NCI-H1930 (cell line): ENCODE measurements at regions not wholly inside any gene's neighbourhood (a gene's known extent, or its start where the extent isn't known, plus 50 kb on each side); places are given as distances from the start of the nearest gene placed in this dataset.
"Not testable (repeated sequence)": the region's sequence is repeated elsewhere in the genome, so short reads cannot be mapped to it uniquely, and the experiment has no call there.

ENCODE experiments used
- DNase-seq, 2 experiments: peaks; one replicate each; lab custom pipeline; 2025; lab: John Stamatoyannopoulos, UW

GRCh38 chr14:48398675-48399282 lies 723.4 kb upstream of the MDGA2 start:
- peak; percentile 4 to 18 for DNase-seq

GRCh38 chr14:48391661-48392060 lies 716.3 kb upstream of the MDGA2 start:
- no peak for DNase-seq

- DNase-seq, result no peak
Measured at GRCh38 chr14:48390346-48390745, 714.9 kb upstream of the MDGA2 start.

GRCh38 chr14:48384821-48385220 lies 709.4 kb upstream of the MDGA2 start:
- no peak for DNase-seq

DNA sequence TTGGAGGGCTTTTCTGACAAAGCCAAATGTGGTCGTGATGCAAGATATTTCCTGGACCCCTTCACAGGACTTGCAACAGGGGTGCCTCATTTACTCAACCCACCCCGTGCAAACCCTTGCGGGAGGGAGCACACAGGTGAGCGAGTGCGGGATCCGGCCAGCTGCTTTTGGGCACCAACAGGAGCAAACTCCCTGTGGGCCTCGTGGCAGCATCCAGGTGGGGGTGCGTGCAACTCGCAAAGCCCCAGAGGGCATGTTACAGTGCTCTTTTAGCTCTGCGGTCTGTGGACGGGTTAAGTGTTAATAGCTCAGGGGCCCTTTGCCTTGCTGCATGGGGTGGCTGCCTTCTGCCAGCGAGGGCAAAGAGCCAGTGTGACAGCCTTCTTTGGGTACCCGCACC lies 707.6 kb upstream of the MDGA2 start:
- no peak for DNase-seq

DNA sequence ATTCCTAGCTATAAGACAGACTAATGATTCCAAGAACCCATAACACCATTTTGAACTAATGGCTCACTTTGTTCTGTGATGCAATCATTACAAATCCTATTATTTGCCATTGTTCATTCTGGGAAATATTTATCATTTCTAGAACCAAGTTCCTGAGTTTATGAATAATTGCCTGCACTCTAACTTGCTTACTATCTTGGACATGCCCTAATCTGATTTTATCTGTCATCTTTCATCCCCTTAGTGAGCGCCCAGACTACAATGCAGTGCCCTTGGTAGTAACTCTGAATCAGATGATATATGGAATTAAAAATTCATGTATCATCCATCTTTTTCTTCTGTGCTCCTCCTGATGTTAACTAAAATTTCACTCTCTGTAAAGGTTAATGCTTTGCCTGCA lies 703.1 kb upstream of the MDGA2 start:
- DNase-seq, result no peak

- no peak for DNase-seq
Measured at GRCh38 chr14:48373981-48374380, 698.6 kb upstream of the MDGA2 start.

GRCh38 chr14:48350971-48351370 lies 675.6 kb upstream of the MDGA2 start:
- DNase-seq, result no peak

DNA sequence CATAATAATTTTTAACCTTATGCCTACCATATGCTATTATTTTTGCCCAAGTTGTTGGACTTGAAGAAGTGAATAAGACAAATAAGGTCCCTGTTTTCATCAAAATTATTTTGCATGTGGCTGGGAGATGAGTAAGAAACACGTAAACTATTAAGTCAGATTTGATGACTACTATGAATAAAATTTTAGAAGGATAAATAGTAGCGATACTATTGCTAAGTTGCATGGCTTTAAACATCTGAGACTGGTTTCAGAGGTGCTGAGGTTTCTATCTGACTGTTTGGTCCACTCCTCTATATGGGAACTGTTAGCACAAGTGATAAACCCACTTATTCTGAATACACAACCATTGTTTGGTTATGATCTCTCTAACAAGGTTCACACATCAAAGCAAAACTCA lies 674.3 kb upstream of the MDGA2 start:
- DNase-seq, result no peak

DNA sequence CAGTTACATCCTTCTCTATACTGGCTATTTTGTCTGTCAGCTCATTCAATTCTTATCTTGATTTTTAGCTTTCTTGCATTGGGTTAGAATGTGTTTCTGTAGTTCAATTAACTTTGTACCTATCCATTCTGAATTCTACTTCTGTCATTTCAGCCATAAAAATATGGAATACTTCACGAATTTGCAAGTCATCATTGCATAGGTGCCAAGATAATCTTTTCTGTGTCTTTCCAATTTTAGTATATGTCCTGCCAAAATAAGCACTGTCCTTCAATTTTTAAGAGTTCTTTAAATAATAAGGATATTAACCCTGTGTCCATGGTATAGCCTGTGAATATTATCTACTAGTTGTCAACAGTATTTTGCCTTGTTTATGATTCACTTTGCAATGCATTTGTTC lies 665.7 kb upstream of the MDGA2 start:
- DNase-seq, result no peak

- no peak for DNase-seq
Measured at GRCh38 chr14:48333221-48333920, 658.0 kb upstream of the MDGA2 start.

- DNase-seq, result no peak
Measured at GRCh38 chr14:48331421-48331820, 656.0 kb upstream of the MDGA2 start.

DNA sequence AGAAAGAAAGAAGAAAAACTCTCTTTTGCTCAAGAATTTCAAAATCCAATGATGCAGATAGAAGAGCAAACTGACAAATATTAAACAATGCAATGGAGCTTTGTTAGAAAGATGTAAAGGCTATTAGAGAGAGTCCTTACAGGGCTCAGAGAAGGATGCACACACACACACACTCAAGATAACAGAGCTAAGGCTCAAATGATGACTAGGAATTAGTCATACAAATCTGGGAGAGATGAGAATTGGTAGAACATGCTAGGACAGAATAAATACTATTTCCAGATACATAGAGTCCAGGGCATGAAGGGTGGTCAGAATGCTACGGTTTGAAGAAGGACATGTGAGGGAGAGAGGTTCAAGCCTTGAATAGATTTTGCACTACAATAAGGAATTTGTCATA lies 650.1 kb upstream of the MDGA2 start:
- no peak for DNase-seq

GRCh38 chr14:48323665-48324064 lies 648.3 kb upstream of the MDGA2 start:
- no peak for DNase-seq

- no peak for DNase-seq
Measured at GRCh38 chr14:48319823-48320222, 644.4 kb upstream of the MDGA2 start.

DNA sequence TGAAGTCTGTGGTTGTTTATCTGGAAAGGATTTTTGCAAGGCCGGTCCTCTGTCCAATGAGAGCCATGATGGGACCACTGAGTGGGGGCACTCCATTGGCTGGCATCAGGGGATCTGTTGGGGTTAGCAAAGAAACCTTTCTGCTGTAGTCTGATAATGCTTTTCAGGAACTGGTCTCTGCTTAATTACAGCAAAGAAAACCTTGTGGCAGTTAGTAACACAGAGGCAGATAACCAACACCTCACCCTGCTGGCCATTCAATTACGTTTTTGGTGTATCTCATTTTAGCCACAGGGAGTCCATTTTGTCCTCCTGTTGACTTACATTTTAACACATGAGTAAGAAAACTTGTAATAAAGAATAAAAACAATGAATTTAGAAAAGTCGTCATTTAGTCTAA lies 629.3 kb upstream of the MDGA2 start:
- DNase-seq, result no peak

DNA sequence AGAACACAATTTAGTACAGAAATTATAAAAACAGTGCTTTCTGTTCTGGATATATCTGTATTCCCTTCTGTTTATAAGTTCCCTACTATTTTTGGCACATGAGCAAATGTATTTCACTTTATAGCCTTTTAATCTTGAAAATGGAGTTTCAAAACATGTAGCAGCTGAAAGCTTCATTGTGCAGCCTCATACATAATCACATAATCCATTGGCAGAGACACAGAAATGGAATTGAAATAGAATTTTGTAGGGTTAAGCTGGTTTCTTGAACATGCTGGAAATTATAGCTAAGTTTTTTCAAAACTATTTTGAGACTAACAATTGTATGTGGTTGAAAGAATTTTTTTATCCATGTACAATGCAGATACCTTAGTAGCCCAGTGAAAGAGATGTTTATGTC lies 614.3 kb upstream of the MDGA2 start:
- no peak for DNase-seq

DNA sequence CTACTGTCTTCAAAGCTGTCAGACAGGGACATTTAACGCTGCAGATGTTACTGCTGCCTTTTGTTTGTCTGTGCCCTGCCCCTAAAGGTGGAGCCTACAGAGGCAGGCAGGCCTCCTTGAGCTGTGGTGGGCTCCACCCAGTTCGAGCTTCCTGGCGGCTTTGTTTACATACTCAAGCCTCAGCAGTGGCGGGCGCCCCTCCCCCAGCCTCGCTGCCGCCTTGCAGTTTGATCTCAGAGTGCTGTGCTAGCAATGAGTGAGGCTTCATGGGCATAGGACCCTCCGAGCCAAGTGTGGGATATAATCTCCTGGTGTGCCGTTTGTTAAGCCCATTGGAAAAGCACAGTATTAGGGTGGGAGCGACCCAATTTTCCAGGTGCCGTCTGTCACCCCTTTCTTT lies 609.8 kb upstream of the MDGA2 start:
- DNase-seq, result not testable (repeated sequence)

DNA sequence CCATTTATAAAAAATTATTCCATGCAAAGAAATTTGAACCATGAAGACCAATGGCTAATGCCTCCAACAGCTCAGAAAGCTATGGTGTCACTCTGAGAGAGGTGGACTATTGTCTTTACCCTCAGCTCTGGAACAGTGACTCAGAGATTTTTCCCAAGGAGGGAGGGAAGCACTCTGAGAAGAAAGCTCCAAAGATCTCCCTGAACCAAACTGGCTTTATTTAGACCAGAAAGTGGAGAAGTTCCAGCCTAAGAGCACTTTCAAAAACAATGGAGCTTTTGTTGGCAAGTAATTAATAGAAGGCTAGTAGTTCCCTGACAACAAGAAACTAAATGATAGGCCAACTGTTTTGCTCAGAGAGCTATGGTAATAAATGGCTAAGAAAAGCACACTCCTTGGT lies 599.9 kb upstream of the MDGA2 start:
- DNase-seq, result no peak

DNA sequence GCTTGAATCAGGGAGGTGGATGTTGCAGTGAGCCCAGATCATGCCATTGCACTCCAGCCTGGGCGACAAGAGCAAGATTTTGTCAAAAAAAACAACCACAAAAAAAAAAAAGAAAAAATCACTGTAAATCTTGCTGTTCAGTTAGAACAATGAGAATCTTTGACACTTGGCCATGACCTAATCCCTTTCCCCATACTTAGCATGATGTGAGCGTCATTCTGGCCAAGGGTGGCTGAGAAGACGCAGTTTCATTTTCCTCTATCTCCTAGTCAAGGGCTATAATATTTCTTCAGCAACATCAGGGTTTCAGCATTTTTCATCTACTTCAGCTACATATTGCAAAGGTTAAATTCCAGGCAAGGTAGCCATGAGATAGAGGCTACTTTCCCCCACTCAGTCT lies 599.4 kb upstream of the MDGA2 start:
- no peak for DNase-seq

DNA sequence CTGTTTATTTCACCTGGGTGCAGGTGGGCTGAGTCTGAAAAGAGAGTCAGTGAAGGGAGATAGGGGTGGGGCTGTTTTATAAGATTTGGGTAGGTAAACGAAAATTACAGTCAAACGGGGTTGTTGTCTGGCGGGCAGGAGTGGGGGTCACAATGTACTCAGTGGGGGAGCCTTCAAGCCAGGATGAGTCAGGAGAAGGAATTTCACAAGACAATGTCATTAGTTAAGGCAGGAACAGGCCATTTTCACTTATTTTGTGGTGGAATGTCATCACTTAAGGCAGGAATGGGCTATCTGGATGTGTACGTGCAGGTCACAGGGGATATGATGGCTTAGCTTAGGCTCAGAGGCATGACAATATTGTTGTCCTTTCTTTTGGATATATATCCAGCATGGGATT lies 592.5 kb upstream of the MDGA2 start:
- DNase-seq, result not testable (repeated sequence)

- not testable (repeated sequence) for DNase-seq
Measured at GRCh38 chr14:48266201-48266600, 590.8 kb upstream of the MDGA2 start.

DNA sequence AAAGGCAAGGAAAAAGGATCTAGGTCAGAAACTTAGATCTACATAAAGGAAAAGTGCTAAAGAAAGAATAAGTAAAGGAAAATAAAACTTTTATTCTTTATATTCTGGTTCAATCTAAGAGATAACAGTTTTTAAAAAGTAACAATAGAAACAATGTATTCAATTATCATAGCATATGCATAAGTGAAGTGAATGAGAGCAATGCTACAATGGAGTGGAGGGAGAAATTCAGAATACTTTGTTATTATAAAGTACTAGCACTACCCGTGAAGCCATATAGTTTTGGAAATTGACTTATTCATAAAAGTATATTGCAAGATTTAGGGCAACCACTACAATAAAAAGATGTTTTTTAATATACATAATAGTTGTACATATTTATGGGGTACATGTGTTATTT lies 586.0 kb upstream of the MDGA2 start:
- no peak for DNase-seq
